ENCODE measurements at regions not wholly inside any gene's neighbourhood (a gene's known extent, or its start where the extent isn't known, plus 50 kb on each side); places are given as distances from the start of the nearest gene placed in this dataset.
"Not testable (repeated sequence)": the region's sequence is repeated elsewhere in the genome, so short reads cannot be mapped to it uniquely, and the experiment has no call there.

DNA sequence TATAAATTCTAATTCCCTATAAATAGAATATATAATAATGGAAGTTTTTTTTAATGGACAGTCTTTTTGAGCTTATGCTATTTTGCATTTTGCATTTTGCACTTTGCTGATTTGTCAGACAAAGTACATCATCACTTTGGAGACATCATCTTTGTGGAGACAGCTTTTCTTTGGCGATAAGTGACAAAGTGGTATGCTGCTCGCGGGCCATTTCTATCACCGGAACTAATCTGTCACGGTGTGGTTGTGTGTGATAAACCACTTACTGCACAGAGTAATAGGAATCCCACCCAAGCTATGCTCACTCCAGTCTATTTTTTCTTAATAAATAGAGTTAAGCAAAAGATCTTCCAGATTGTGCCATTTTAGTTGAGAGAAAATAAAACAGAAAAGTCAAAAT lies 133.1 kb downstream of the MACIR start:
- no peaks in the 10 kb centered on the region for H3K9me3 ChIP-seq
- whole genome bisulfite sequencing, 2 donors = 98 to 99% methylated on average over 5 of the region's 5 CpGs
- no peaks in the 10 kb centered on the region for H3K4me1 ChIP-seq
- H3K4me3 ChIP-seq (replicated peaks in 1 of 3) = no peak overlapping the region
- no peak overlapping the region for H3K27ac ChIP-seq
- intact Hi-C loops (cut with DNase I) = no loop called here
- DNase-seq = no peak
- TF ChIP-seq, protein P1, sequence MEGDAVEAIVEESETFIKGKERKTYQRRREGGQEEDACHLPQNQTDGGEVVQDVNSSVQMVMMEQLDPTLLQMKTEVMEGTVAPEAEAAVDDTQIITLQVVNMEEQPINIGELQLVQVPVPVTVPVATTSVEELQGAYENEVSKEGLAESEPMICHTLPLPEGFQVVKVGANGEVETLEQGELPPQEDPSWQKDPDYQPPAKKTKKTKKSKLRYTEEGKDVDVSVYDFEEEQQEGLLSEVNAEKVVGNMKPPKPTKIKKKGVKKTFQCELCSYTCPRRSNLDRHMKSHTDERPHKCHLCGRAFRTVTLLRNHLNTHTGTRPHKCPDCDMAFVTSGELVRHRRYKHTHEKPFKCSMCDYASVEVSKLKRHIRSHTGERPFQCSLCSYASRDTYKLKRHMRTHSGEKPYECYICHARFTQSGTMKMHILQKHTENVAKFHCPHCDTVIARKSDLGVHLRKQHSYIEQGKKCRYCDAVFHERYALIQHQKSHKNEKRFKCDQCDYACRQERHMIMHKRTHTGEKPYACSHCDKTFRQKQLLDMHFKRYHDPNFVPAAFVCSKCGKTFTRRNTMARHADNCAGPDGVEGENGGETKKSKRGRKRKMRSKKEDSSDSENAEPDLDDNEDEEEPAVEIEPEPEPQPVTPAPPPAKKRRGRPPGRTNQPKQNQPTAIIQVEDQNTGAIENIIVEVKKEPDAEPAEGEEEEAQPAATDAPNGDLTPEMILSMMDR (IDR thresholded peaks at IDR 0.05) = no peak
- no peaks in the 10 kb centered on the region for H3K36me3 ChIP-seq
- H3K27me3 ChIP-seq = no peaks in the 10 kb centered on the region

- Histone ChIP-seq H3K4me3 (replicated peaks in 1 of 3) (no peak overlapping the region), H3K27me3 (no peaks in the 10 kb centered on the region), H3K27ac (no peak overlapping the region), H3K4me1 (no peaks in the 10 kb centered on the region), H3K9me3 (no peaks in the 10 kb centered on the region), H3K36me3 (no peaks in the 10 kb centered on the region)
- TF ChIP-seq POLR2A (IDR thresholded peaks at IDR 0.05) = no peak
- TF ChIP-seq, protein P1 (IDR thresholded peaks at IDR 0.05) = no peak
- DNase-seq = no peak
- WGBS, 2 donors = 60 to 74% methylated on average over 3 of the region's 3 CpGs
- intact Hi-C loops (cut with DNase I) = no loop called here
Observed at GRCh38 chr5:103389846-103390245, 131.3 kb downstream of the MACIR start.

- Histone ChIP-seq H3K4me3 (replicated peaks in 1 of 3) (no peak overlapping the region), H3K27me3 (no peaks in the 10 kb centered on the region), H3K27ac (no peak overlapping the region), H3K36me3 (no peaks in the 10 kb centered on the region), H3K9me3 (no peaks in the 10 kb centered on the region), H3K4me1 (no peaks in the 10 kb centered on the region)
- 91% methylated on average over 2 of the region's 2 CpGs for WGBS, 2 donors
- TF ChIP-seq POLR2A (IDR thresholded peaks at IDR 0.05) = no peak
- TF ChIP-seq, protein P1 (IDR thresholded peaks at IDR 0.05) = no peak
- intact Hi-C loops (cut with DNase I) = no loop called here
- no peak for DNase-seq
Observed at GRCh38 chr5:103389357-103389756, 130.8 kb downstream of the MACIR start.

DNA sequence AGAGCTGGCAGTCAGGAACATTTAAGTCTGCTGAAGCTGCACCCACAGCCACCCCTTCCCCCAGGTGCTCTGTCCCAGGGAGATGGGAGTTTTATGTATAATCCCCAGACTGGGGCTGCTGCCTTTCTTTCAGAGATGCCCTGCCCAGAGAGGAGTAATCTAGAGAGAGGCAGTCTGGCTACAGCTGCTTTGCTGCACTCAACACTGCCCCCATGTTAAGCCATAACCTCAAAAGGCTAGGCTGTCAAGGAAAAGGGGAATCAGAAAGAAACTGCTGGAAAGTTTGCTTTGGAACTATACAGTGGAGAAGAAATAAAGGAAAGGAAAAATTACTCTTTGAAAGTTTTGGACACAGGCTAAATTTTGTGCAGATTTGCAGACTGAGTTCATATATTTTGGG lies 127.2 kb downstream of the MACIR start:
- intact Hi-C loops (cut with DNase I) = no loop called here
- Histone ChIP-seq H3K4me1 (no peaks in the 10 kb centered on the region), H3K36me3 (no peaks in the 10 kb centered on the region), H3K9me3 (no peaks in the 10 kb centered on the region), H3K27ac (no peak overlapping the region), H3K4me3 (replicated peaks in 1 of 3) (no peak overlapping the region), H3K27me3 (no peaks in the 10 kb centered on the region)
- no peak for DNase-seq
- TF ChIP-seq, protein P1 (IDR thresholded peaks at IDR 0.05) = peak in 1 of 6 experiments; percentile 5
- no peak for TF ChIP-seq POLR2A (IDR thresholded peaks at IDR 0.05)

DNA sequence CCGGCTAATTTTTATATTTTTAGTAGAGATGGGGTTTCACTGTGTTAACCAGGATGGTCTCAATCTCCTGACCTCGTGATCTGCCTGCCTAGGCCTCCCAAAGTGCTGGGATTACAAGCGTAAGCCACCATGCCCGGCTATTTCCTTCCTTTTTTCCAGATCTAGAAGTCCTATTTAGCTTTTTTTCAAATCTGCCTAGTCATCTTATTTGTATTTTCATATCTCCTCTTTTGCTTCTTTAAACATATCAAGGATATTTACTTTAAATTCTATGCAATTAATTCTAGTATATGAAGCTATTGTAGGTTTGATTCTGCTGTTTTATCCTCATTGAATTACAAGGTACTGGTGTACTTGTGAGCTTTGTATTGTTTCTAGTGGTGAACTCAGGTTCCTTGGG lies 119.1 kb downstream of the MACIR start:
- H3K4me3 ChIP-seq (replicated peaks in 1 of 3); H3K9me3 ChIP-seq; H3K27ac ChIP-seq; H3K27me3 ChIP-seq; DNase-seq; intact Hi-C loops (cut with DNase I); H3K36me3 ChIP-seq; H3K4me1 ChIP-seq: not testable (repeated sequence)
- WGBS, 2 donors = 92 to 93% methylated on average over 4 of the region's 4 CpGs
